ENCODE measurements at regions not wholly inside any gene's neighbourhood (a gene's known extent, or its start where the extent isn't known, plus 50 kb on each side); places are given as distances from the start of the nearest gene placed in this dataset.

DNA sequence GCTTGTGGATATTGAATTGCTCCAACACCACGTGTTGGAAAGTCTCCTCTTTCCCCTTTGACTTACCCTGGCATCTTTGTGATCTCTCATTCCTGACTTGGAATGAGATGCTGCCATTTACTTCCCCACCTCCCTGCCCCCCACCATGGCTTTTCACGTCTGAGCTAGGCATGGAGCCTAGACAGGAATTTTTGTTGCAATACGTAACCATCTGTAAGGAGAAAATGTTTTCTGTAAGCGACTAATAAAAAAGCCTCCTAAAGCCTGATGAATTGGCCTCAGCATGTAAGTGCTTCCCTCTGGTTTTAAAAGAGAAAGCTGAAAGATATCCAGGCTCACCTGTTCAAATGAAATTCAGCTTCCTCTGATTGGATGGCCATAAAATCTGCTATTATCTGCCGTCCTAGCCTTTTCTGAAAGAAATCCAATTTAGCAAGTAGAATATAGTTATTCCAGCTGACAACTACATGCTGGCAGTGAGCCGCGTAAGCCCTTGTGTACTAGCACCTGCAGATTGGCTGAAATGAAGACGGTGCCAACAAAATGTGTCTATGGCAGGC is 200.1 kb downstream of the NSG2 start:
- TF ChIP-seq CTCF (IDR thresholded peaks at IDR 0.05; ENCODE audit: borderline replicate concordance, insufficient read depth, low read depth, low read length): no peak

GRCh38 chr5:174246743-174247142 is 201.2 kb downstream of the NSG2 start:
- TF ChIP-seq CTCF (IDR thresholded peaks at IDR 0.05; ENCODE audit: borderline replicate concordance, insufficient read depth, low read depth, low read length): no peak
- no peak overlapping the region for H3K4me3 ChIP-seq (ENCODE audit: low read depth, low read length)

More for the DNA sequence above, 200.1 kb downstream of the NSG2 start:
- H3K4me3 ChIP-seq (ENCODE audit: low read depth, low read length): no peak overlapping the region

- TF ChIP-seq CTCF (IDR thresholded peaks at IDR 0.05; ENCODE audit: borderline replicate concordance, insufficient read depth, low read depth, low read length): no peak
- H3K4me3 ChIP-seq (ENCODE audit: low read depth, low read length): no peak overlapping the region
Observed at GRCh38 chr5:174247301-174247700, 201.8 kb downstream of the NSG2 start.

GRCh38 chr5:174251305-174252000 is 205.9 kb downstream of the NSG2 start:
- H3K4me3 ChIP-seq (ENCODE audit: low read depth, low read length): no peak overlapping the region
- no peak for TF ChIP-seq CTCF (IDR thresholded peaks at IDR 0.05; ENCODE audit: borderline replicate concordance, insufficient read depth, low read depth, low read length)

DNA sequence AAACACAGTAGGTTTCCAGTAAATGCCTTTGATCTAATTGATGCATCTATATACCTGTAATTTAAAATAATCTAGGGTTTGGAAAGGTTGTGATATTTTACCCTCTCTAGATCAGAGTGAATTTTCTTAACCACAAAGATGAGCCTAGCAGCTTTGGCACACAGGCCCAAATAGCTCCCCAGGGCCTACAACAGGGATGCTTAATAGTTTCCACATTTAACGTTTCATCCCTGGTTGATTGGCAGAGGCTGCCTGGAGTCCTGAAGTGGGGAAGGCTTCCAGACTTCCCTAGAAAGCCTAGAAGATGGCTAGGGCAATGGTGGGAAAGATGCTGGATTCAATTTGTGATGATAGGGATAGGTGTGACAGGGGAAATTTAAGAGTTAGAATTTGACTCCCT is 206.6 kb downstream of the NSG2 start:
- H3K4me3 ChIP-seq (ENCODE audit: low read depth, low read length): no peak overlapping the region
- no peak for TF ChIP-seq CTCF (IDR thresholded peaks at IDR 0.05; ENCODE audit: borderline replicate concordance, insufficient read depth, low read depth, low read length)

DNA sequence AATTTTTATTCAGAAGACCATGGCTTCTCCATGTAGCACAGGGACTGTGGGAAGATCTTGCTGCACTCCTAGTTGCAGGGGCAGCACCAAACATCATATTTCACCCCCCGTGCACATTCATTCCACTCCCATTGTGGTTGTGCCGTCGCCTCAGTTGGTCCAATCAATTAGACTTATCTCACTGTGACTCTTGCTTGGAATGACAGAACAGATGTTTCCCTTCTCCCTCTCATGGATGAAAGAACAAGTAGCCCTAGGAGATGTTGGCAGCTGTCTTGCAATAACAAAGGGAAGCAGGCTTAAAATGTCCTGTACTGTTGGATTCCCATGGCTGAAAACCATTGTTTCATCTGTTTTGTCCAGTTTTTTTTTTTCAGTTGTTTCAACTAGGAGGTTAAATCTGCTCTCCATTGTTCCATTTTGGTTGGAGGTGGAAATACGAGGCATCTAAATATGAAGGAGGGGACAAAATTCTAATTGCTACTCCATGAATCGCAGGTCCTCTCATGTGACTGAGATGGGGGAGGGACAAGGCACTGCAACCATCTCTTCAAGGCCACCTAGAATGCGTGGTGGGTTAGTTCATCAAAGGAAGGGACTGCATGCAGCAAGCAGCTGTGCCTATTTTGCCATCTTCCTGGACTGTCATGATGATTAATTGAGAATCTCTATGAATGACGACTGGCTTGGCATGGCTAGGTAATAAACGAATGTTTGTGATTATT is 214.4 kb downstream of the NSG2 start:
- no peak for TF ChIP-seq CTCF (IDR thresholded peaks at IDR 0.05; ENCODE audit: borderline replicate concordance, insufficient read depth, low read depth, low read length)
- H3K4me3 ChIP-seq (ENCODE audit: low read depth, low read length): no peak overlapping the region
